H1 (cell line): ENCODE measurements at regions not wholly inside any gene's neighbourhood (a gene's known extent, or its start where the extent isn't known, plus 50 kb on each side); places are given as distances from the start of the nearest gene placed in this dataset.
A peak's percentile ranks its signal among the peaks of the same experiment; 100 is the strongest.

Experiments used
- POLR2A ChIP-seq, 2 experiments: IDR thresholded peaks; 1 replicate in 1 of 2; 2 replicates in 1 of 2; pipeline ENCODE4 v1.6.1; 2011; ENCODE audit warnings: low read depth in 2 of 2, low read length in 2 of 2, mild to moderate bottlenecking in 2 of 2; ENCODE audit errors: control extremely low read depth in 1 of 2
- TF ChIP-seq, protein P1 (sequence below): IDR thresholded peaks from 2 replicates; pipeline ENCODE4 v1.6.1; 2012; ENCODE audit warnings: inconsistent platforms

DNA sequence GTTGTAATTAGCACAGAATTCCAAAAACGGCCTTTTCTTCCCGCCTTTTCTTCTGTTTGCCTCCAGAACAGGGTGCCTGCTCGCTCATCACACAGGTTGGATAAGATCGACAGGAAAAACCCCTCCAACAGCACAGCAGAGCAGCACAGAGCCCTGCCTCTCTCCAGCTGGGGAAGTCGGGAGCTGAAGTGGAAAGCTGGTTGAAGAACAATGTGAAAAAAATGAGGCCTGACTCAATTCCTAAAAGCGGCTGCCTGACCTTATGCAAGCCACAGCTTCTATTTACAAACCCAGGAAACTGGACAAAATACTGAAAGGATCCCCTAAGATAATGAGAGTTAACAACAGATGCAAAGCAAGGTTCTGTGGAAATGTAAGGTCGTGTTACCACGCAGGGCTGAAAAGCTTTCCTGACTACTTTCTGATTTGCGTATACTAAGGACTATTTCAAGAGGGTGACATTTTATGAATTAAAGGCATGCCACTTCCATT, 116.9 kb downstream of the TTLL2 start (continued):
- TF ChIP-seq, protein P1, sequence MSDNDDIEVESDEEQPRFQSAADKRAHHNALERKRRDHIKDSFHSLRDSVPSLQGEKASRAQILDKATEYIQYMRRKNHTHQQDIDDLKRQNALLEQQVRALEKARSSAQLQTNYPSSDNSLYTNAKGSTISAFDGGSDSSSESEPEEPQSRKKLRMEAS = peak; percentile 54; the same call in 1 of the 2 replicates
- peak in 1 of 2 experiments; percentile 32; a peak in 1 of 3 replicates for TF ChIP-seq POLR2A (IDR thresholded peaks at IDR 0.05; ENCODE audit: control extremely low read depth in 1 of 2, low read depth in 2 of 2, low read length in 2 of 2)
